Activated CD4-positive, alpha-beta T cell treated with anti-CD3 and anti-CD28 coated beads for 24 hours (primary cell): ENCODE measurements at regions not wholly inside any gene's neighbourhood (a gene's known extent, or its start where the extent isn't known, plus 50 kb on each side); places are given as distances from the start of the nearest gene placed in this dataset.

Experiments used
- DNase-seq, 2 donors: peaks; one replicate each; pipeline ENCODE4 v3.0.0-alpha.2; 2020; ENCODE audit warnings: low read depth in 2 of 2

DNA sequence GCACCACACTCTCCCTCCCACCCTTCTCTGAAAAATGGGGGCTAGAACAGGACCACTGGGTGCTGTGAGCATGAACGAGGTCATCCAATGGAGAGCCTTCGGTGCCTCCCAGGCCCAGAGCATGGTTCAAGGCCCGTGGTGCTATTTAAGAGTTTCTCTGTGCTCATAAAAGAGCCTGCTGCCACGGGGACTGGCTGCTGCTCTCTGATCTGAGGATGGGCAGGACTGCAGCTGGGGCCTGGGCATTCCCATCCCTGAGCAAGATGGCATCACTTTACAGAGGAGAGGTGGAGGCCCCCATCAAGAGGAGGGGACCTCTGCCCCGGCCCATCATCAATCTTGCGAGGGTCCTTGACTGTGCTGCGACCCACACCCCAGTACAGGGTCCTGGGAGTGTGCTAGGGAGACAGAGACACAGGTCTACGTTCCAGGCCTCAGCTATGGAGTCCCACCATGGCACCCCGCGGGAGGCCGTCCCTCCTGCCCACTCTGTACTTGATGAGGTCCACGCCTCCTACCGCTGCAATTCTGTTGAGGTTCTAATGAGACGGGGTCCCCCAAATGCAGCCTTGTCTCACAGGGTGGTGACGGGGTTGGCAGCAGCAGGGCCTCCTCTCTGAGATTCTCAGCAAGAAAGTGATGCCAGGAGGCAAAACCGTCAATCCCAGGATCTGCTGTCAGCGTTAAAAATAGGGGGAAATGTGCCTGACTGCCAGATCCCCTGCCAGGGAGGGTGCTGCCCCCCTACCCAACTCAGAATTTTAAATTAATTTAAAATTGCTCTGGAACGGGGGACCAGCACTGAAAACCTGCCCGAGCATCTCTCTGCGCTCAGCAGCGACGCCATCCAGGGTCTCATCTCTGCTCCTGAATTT is 405.4 kb downstream of the SHANK2 start:
- DNase-seq, result no peak

GRCh38 chr11:70848243-70848750 is 404.1 kb downstream of the SHANK2 start:
- no peak for DNase-seq

DNA sequence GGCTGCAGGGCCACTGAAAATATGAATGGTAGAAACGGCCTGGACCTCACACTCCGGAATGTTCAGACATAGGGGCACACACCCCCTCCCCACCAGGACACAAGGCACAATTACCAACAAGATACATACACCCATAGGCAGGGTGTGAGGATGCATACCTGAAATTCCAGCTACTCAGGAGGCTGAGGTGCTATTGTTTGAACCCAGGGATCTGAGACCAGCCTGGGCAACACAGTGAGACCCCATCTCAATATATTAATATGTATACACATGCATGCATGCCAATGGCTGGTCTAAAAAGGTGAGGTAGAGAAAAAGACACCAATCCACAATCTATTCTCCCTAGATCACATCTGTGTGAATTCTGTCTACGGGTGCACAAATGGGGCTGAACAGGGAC is 403.3 kb downstream of the SHANK2 start:
- DNase-seq, result no peak

DNA sequence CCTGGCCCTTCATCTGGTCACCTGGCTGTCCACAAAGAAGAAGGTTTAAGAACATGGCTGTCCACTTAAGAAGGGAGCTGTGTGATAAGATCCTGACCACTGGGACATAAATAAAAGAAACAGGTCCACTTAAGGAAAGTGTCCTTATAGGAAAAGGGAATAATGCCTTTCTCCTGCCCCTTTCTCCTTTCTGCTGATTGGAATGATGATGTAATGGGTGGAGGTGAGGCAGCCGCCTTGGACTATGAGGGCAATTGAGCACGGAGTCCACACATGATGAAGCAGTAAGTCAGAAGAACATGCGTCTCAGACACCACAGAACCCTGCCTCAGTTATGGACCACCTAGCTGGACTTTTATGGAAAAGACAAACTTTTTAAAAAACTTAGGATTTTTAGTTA is 401.1 kb downstream of the SHANK2 start:
- no peak for DNase-seq

DNA sequence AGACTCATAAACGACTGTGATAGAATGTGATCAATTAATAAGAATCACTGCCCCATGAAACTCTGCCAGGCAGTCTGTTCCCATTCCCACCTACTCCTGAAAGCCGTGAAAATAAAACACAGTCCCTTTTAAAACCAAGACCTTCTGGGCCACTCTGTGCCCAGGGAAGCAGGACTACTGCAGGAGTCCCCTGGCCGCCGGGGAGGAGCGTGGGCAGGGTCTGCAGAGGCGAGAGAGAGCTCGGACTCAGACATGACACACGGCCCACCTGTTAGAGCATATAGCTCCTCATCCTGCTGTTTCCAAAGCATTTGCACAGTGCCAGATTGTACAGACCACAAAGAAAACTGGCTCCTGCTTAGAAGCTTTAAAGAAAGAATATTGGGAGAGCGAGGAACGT is 400.5 kb downstream of the SHANK2 start:
- DNase-seq, result no peak

DNA sequence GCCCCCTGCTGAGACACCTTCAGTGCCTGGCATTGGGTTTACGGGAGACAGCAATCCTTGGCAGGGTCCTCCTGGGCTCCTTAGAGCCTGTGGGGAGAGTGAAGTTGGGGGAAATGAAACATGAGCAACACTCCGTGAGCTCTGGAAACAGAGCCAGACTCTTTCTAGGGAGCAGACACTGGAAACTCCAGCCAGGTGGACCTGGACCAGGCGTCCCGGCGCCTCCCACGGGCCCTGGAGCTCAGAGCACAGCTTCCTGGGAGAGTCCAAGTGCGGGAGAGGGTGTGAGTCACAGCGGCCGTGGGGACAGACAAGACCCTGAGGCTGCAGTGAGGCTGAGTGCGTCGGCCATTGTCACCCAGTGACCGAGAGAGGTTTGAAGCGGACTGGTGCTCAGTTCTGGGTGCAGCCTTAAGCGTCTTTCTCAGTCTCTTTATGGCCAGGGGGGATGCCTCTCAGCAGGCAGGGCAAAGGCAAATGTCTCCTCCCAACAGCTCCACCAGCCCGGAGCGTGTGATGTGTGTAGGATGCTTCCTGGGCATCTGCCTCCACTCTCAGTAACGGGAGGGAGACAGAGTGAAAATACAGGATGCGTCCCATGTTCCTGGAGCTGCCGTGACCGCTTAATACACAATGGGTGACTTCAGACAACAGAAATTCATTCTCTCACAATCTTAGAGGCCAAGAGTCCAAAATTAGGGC is 399.2 kb downstream of the SHANK2 start:
- no peak for DNase-seq

GRCh38 chr11:70853770-70854108 is 398.6 kb downstream of the SHANK2 start:
- no peak for DNase-seq

- no peak for DNase-seq
These were observed 398.2 kb downstream of the SHANK2 start for GRCh38 chr11:70854201-70854600.

- DNase-seq, result no peak
These were observed 397.3 kb downstream of the SHANK2 start for GRCh38 chr11:70854901-70855556.

DNA sequence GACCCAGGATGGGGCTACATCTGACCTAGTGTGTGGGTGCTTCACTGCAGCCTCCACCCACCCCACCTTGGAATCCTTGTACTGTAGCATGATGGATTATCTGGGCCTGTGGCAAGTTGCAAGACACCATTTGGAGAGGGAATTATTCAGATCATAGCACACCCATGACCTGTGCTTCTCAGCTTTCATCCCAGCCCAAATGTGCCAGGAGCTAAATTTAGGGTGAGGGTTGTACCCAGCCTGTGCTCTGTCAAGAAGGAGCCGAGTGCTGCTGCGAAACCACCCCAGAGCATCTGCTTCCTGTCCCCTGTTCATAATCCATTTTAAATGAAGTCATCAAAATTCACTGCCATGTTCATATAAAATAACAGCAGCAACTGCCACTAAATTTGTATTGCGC is 394.5 kb downstream of the SHANK2 start:
- no peak for DNase-seq

DNA sequence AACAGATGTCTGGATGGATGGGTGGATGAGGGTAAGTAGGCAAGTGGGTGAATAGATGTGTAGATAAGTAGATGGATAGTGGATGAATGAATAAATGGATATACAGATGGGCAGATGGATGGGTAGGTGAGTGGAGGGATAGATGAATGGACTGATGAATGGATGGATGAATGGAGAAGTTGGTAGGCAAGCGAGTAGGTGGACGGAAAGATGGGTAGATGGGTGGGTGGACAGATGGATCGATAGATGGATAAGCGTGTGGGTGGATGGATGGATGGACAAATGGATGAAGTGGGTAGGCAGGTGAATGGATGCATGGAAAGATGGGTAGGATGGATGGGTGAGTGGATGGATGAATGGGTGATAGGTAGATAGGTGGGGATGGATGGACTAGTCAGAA is 393.2 kb downstream of the SHANK2 start:
- DNase-seq, result no peak

GRCh38 chr11:70860888-70861287 is 391.5 kb downstream of the SHANK2 start:
- no peak for DNase-seq

DNA sequence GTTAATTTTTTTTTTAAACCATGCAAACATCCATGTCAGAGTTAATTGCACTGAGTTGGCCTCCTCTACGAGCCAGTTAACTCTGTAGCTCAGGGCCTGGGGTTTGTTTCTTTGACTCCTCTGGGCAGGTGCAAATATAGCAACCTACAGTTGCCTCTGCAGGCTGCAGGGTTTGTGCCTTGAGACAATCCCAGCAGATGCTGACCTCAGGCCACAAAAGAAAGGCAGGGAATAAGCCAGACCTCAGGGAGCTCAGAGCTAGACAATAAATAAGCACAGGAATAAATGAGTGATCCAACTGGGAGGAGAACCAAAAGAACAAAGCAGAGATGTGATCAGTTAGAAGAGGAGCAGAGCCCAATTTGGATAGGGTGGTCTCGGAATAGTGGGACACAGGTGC is 390.8 kb downstream of the SHANK2 start:
- no peak for DNase-seq

- DNase-seq, result no peak
These were observed 390.3 kb downstream of the SHANK2 start for GRCh38 chr11:70862093-70862492.

DNA sequence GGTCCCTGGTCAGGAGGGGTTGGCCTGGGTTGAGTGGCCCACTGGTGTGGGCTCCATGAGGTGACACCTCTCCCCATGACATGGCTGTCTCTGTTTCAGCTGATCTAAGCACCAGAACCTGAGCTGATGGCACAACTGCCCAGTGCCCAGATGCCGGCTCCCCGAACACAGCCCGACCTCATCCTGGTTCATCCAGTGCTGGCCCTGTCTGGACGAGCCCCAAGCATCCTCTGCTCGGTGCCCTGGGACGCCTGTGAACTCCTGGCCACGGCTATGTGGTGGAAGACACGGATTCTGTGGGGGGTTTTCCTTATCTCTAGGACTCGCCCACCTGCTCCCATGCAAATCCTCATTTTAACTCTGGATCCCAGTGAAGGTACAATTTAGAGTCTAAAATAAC is 389.2 kb downstream of the SHANK2 start:
- no peak for DNase-seq

- DNase-seq, result no peak
These were observed 388.4 kb downstream of the SHANK2 start for GRCh38 chr11:70863993-70864392.

GRCh38 chr11:70865356-70865755 is 387.0 kb downstream of the SHANK2 start:
- no peak for DNase-seq

GRCh38 chr11:70866834-70867233 is 385.5 kb downstream of the SHANK2 start:
- DNase-seq, result no peak

DNA sequence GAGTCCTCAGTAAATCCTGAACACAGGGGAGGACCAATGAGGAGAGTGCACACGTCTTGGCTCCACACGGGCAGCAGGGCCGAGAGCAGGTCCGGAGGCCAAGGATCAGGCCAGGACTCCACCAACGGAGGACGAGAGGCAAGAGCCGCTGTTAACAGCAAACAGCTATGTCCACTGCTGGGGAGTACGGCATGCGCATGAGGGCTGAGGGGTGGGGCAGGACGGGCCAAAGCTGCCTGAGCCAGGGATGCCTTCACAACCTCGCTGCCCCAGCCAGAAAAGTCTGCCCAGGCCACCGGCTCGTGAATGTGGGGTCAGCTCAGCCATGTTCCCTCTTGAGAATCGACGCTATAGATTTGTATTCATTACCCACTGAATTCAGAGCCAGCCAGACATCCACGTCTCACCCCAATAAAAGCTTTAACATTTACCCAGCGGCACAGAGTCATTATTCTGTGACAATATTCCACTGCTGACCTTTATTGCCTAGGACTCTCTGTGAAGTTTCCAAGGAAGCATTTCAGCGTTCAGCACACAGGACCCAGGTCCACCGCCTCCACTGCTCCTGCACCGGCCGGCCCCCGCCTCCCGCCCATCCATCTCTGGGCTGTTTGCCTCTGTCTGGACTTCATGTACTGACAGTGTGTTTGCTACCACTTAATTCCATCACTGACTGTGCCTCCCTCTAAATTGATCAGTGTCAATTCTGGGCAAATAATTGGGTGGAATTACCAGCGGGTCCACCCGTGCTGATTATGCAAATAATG is 384.9 kb downstream of the SHANK2 start:
- DNase-seq, result no peak

GRCh38 chr11:70868341-70868885 is 384.0 kb downstream of the SHANK2 start:
- no peak for DNase-seq

DNA sequence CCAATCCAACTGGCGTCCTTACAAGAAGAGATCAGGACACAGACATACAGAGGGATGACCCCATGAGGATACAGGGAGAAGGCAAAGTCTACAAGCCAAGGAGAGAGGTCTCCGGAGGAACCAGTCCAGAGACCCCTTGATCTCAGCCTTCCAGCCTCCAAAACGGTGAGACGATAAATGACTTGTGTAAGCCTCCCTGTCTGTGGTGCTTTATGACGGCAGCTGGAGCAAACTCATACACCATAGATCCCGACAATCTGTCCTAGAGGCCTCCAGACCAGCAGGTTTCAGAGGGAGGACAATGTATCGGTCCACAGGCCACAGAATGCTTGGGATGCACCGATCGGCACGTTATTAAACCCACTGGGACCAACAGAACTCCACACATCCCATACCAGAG is 383.3 kb downstream of the SHANK2 start:
- no peak for DNase-seq

DNA sequence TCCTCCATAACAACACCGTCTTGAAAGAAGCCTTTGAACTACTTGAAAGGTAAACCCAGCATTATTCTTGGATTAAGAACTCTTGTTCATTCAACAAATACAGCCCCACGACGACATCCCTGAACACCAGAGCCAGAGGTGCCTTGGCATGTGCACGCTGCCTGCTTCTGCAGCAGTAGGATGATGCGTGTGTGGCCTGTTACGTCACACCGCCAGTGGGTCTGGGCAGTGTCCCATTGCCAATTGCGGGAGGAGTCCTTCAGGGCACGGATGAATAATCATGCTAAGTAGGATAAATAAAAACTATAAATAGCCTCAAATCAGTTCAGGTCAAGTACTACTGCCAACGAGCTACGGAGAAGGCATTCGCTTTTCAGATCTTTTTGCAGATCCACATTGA is 380.5 kb downstream of the SHANK2 start:
- DNase-seq, result no peak
